ENCODE measurements at regions not wholly inside any gene's neighbourhood (a gene's known extent, or its start where the extent isn't known, plus 50 kb on each side); places are given as distances from the start of the nearest gene placed in this dataset.

- peak; percentile 94 for DNase-seq (ENCODE audit: low read depth)
Observed at GRCh38 chr5:135140446-135141204, 106.6 kb upstream of the PITX1 start.

- peak; percentile 84 for DNase-seq (ENCODE audit: low read depth)
Observed at GRCh38 chr5:135139381-135140134, 105.5 kb upstream of the PITX1 start.

- DNase-seq (ENCODE audit: low read depth) = no peak
Observed at GRCh38 chr5:135138116-135138850, 104.3 kb upstream of the PITX1 start.

- no peak for DNase-seq (ENCODE audit: low read depth)
Observed at GRCh38 chr5:135137146-135137915, 103.3 kb upstream of the PITX1 start.

- DNase-seq (ENCODE audit: low read depth) = no peak
Observed at GRCh38 chr5:135136546-135136945, 102.5 kb upstream of the PITX1 start.

GRCh38 chr5:135135530-135136226 lies 101.7 kb upstream of the PITX1 start:
- peak; percentile 86 for DNase-seq (ENCODE audit: low read depth)

- no peak for DNase-seq (ENCODE audit: low read depth)
Observed at GRCh38 chr5:135134691-135135381, 100.8 kb upstream of the PITX1 start.

- no peak for DNase-seq (ENCODE audit: low read depth)
Observed at GRCh38 chr5:135133698-135134515, 99.9 kb upstream of the PITX1 start.

- DNase-seq (ENCODE audit: low read depth) = no peak
Observed at GRCh38 chr5:135133181-135133580, 99.2 kb upstream of the PITX1 start.

GRCh38 chr5:135131801-135132680 lies 98.0 kb upstream of the PITX1 start:
- DNase-seq (ENCODE audit: low read depth) = no peak

GRCh38 chr5:135130261-135131215 lies 96.5 kb upstream of the PITX1 start:
- DNase-seq (ENCODE audit: low read depth) = no peak

GRCh38 chr5:135129307-135129706 lies 95.3 kb upstream of the PITX1 start:
- DNase-seq (ENCODE audit: low read depth) = no peak

GRCh38 chr5:135128361-135128760 lies 94.3 kb upstream of the PITX1 start:
- DNase-seq (ENCODE audit: low read depth) = no peak

- DNase-seq (ENCODE audit: low read depth) = peak; percentile 90
Observed at GRCh38 chr5:135127439-135128240, 93.6 kb upstream of the PITX1 start.

- no peak for DNase-seq (ENCODE audit: low read depth)
Observed at GRCh38 chr5:135126688-135127438, 92.8 kb upstream of the PITX1 start.

GRCh38 chr5:135124724-135125123 lies 90.7 kb upstream of the PITX1 start:
- DNase-seq (ENCODE audit: low read depth) = no peak

Measured in LHCN-M2 (cell line).